OCI-LY7 (cell line): ENCODE measurements at regions not wholly inside any gene's neighbourhood (a gene's known extent, or its start where the extent isn't known, plus 50 kb on each side); places are given as distances from the start of the nearest gene placed in this dataset.

ENCODE experiments used
- EZH2phosphoT487 ChIP-seq: fragments of 200-600 bp; sonication (generic); IDR thresholded peaks from 2 replicates; pipeline ENCODE4 v1.6.1; 2018; ENCODE audit warnings: low read depth, borderline replicate concordance, mild to moderate bottlenecking, mixed run types, antibody characterized with exemption, low read length, moderate library complexity, mixed read lengths
- TF ChIP-seq, protein P1 (sequence below): fragments of 200-600 bp; sonication (generic); conservative IDR thresholded peaks from 2 replicates; pipeline ENCODE4 v1.5.1; 2014; ENCODE audit warnings: mild to moderate bottlenecking, antibody characterized with exemption, low read length, moderate library complexity, mixed read lengths

DNA sequence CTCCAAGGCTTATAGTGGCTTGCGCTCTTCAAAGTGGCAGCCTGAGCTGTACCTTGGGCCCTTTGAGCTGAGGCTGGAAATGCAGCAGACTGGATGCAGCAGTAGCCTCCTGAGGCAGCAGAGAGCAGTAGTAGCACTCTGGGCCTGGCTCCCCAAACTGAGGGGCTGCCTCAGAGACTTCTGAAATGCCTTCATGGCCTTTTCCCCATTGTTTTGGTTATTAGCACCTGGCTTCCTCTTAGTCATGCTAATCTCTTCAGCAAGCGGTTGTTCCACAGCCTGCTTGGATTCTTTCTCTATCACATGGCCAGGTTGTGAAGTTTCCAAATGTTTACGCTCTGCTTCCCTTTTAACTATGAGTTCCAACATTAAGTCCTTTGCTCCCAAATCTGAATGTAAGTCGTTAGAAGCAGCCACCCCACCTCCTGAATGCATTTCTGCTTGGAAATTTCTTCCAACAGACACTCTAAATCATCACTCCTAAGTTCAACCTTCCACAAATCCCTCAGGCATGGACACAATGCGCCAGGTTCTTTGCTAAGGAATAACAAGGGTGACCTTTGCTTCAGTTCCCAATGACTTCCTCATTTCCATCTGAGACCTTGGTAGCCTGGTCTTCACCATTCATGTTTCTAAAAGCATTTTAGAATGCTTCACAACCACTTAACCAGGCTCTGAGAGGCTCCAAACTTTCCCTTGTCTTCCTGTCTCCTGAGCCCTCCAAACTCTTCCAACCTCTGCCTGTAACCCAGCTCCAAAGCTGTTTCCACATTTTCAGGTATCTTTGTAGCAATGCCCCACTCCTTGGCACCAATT is 145.8 kb downstream of the ZDHHC21 start:
- TF ChIP-seq, protein P1, sequence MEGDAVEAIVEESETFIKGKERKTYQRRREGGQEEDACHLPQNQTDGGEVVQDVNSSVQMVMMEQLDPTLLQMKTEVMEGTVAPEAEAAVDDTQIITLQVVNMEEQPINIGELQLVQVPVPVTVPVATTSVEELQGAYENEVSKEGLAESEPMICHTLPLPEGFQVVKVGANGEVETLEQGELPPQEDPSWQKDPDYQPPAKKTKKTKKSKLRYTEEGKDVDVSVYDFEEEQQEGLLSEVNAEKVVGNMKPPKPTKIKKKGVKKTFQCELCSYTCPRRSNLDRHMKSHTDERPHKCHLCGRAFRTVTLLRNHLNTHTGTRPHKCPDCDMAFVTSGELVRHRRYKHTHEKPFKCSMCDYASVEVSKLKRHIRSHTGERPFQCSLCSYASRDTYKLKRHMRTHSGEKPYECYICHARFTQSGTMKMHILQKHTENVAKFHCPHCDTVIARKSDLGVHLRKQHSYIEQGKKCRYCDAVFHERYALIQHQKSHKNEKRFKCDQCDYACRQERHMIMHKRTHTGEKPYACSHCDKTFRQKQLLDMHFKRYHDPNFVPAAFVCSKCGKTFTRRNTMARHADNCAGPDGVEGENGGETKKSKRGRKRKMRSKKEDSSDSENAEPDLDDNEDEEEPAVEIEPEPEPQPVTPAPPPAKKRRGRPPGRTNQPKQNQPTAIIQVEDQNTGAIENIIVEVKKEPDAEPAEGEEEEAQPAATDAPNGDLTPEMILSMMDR: no peak
- TF ChIP-seq EZH2phosphoT487: no peak
